Lung (tissue), 11 donors: ENCODE measurements at regions not wholly inside any gene's neighbourhood (a gene's known extent, or its start where the extent isn't known, plus 50 kb on each side); places are given as distances from the start of the nearest gene placed in this dataset.

Source experiments
- ATAC-seq: fragments of 200-7000 bp; cut with Tn5 transposase; one replicate; pipeline ENCODE4 v1.9.1; 2020; ENCODE audit warnings: moderate number of reproducible peaks; ENCODE audit not compliant: insufficient read depth, low FRiP score
- DNase-seq, 3 donors: peaks; one replicate each; pipeline ENCODE4 v3.0.0-alpha.2; 2013 to 2017
- H3K27ac ChIP-seq, 2 donors: one replicate each; pipeline ENCODE4 v1.5.1; 2013; ENCODE audit warnings: mild to moderate bottlenecking in 2 of 2, moderate library complexity in 2 of 2, control low read depth in 1 of 2, inconsistent platforms in 1 of 2, low read depth in 1 of 2, low read length in 1 of 2
- H3K27me3 ChIP-seq, 3 donors: one replicate each; pipeline ENCODE4 v1.5.1; 2013; ENCODE audit warnings: low read length in 2 of 3; ENCODE audit not compliant: control insufficient read depth in 3 of 3, insufficient read depth in 3 of 3
- H3K36me3 ChIP-seq, 4 donors: one replicate each; pipeline ENCODE4 v1.5.1; 2013; ENCODE audit warnings: low read length in 4 of 4, mild to moderate bottlenecking in 1 of 4, moderate library complexity in 1 of 4; ENCODE audit not compliant: control insufficient read depth in 4 of 4, insufficient read depth in 4 of 4
- H3K4me1 ChIP-seq, 5 donors: one replicate each; pipeline ENCODE4 v1.5.1; 2013; ENCODE audit warnings: low read length in 5 of 5, mild to moderate bottlenecking in 2 of 5, moderate library complexity in 1 of 5; ENCODE audit not compliant: control insufficient read depth in 5 of 5, insufficient read depth in 5 of 5
- H3K4me3 ChIP-seq: one replicate; pipeline ENCODE4 v1.5.1; 2013; ENCODE audit warnings: mild to moderate bottlenecking, control low read depth, moderate library complexity
- H3K9ac ChIP-seq, 2 donors: one replicate each; pipeline ENCODE4 v1.5.1; 2013; ENCODE audit warnings: low read length in 2 of 2, control low read depth in 1 of 2; ENCODE audit not compliant: insufficient read depth in 1 of 2
- H3K9me3 ChIP-seq, 4 donors: one replicate each; pipeline ENCODE4 v1.5.1; 2013; ENCODE audit warnings: low read length in 3 of 4, mild to moderate bottlenecking in 1 of 4, moderate library complexity in 1 of 4; ENCODE audit not compliant: control insufficient read depth in 4 of 4, insufficient read depth in 3 of 4
- WGBS, 2 donors: extraction: QIAGEN DNeasy Blood & Tissue Kit; methylation state at CpG; one replicate each; pipeline ENCODE4 v1.1.7; 2013; 5-methylcytosine and 5-hydroxymethylcytosine counted together
- TF ChIP-seq, protein P1 (sequence below): IDR thresholded peaks from 2 replicates; pipeline ENCODE4 v1.5.1; 2012; ENCODE audit warnings: mild to moderate bottlenecking; ENCODE audit errors: control extremely low read depth, extremely low read depth
- donor health status: control.
- donor health status: control.
- donor health status: Bipolar disorder and iron deficiency.
- donor health status: healthy.
- donor health status: DM: yes; HTN: yes; CAD: no.

GRCh38 chr4:177100307-177100706, 209.4 kb upstream of the NEIL3 start:
- no peak for ATAC-seq
- no peaks in the 10 kb centered on the region for H3K9me3 ChIP-seq
- no peak overlapping the region for H3K27ac ChIP-seq
- H3K36me3 ChIP-seq, result no peaks in the 10 kb centered on the region
- no peaks in the 10 kb centered on the region for H3K27me3 ChIP-seq
- H3K4me1 ChIP-seq, result no peaks in the 10 kb centered on the region
- H3K9ac ChIP-seq, result no peak overlapping the region
- DNase-seq, result no peak
- 78 to 93% methylated on average over 3 of the region's 3 CpGs for WGBS, 2 donors
- TF ChIP-seq, protein P1, sequence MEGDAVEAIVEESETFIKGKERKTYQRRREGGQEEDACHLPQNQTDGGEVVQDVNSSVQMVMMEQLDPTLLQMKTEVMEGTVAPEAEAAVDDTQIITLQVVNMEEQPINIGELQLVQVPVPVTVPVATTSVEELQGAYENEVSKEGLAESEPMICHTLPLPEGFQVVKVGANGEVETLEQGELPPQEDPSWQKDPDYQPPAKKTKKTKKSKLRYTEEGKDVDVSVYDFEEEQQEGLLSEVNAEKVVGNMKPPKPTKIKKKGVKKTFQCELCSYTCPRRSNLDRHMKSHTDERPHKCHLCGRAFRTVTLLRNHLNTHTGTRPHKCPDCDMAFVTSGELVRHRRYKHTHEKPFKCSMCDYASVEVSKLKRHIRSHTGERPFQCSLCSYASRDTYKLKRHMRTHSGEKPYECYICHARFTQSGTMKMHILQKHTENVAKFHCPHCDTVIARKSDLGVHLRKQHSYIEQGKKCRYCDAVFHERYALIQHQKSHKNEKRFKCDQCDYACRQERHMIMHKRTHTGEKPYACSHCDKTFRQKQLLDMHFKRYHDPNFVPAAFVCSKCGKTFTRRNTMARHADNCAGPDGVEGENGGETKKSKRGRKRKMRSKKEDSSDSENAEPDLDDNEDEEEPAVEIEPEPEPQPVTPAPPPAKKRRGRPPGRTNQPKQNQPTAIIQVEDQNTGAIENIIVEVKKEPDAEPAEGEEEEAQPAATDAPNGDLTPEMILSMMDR, result no peak
- no peak overlapping the region for H3K4me3 ChIP-seq

- TF ChIP-seq, protein P1, result no peak
- no peaks in the 10 kb centered on the region for H3K27me3 ChIP-seq
- ATAC-seq (no peak), DNase-seq (no peak)
- no peaks in the 10 kb centered on the region for H3K9me3 ChIP-seq
- no peak overlapping the region for H3K9ac ChIP-seq
- no peaks in the 10 kb centered on the region for H3K36me3 ChIP-seq
- no peaks in the 10 kb centered on the region for H3K4me1 ChIP-seq
- H3K27ac ChIP-seq, result no peak overlapping the region
- H3K4me3 ChIP-seq, result no peak overlapping the region
Measured at GRCh38 chr4:177103619-177104018, 206.1 kb upstream of the NEIL3 start.

DNA sequence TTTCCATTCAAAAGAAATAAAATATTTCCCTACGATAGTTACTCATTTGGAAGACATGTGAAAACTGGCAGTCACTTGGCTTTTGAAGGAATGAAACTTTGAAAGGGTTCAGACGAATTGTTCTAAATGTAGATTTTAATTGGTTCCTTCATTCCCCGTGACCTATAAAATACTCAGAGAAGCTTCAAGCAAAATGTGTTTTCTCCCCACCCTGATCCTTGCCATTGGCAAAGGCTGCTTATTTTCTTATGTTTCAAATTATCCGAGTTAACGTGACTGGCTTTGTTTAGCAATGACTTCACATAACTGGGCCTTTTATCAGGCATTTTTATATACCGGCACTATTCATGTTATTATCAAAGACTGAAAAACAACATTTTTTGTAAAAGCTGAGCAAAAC, 204.1 kb upstream of the NEIL3 start:
- 67 to 92% methylated on average over 6 of the region's 6 CpGs for WGBS, 2 donors
- Histone ChIP-seq H3K4me1 (no peaks in the 10 kb centered on the region), H3K4me3 (no peak overlapping the region), H3K9me3 (no peaks in the 10 kb centered on the region), H3K27me3 (no peaks in the 10 kb centered on the region), H3K9ac (no peak overlapping the region), H3K27ac (no peak overlapping the region), H3K36me3 (no peaks in the 10 kb centered on the region)
- DNase-seq (no peak), ATAC-seq (no peak)
- TF ChIP-seq, protein P1, result no peak

DNA sequence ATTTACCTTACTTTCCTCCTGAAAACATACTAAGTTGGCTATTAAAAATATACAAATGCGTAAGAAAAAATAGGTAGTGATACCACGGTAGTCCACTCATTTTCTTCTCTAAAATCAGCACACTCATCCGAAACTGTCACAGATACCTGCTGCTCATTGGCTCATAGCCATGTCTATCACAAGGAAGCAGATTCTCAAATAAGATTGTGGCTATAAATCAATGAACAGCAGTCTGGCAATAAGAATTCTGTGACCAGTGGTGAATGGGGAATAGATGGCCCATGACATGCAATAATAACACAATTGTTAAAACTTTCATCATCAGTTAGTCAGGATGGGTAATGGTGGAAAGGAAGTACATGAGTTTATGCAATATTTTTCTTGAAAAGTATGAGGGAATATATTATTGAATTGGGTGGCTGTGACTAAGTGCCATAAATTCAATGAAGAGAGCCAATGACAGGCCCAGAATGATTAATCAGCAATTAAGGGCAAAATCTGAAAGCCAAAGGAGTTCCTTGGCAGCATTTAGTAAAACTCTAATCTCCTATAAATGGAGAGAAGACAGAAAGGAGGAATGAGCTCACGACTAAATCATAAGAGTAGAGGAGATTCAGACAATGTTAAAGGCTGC, 202.3 kb upstream of the NEIL3 start:
- Histone ChIP-seq H3K9me3 (peaks cover 0 to 3% (median 1%) of the 10 kb centered on the region in 4 donors), H3K4me3 (no peak overlapping the region), H3K27ac (no peak overlapping the region), H3K27me3 (no peaks in the 10 kb centered on the region), H3K9ac (no peak overlapping the region), H3K4me1 (no peaks in the 10 kb centered on the region), H3K36me3 (no peaks in the 10 kb centered on the region)
- TF ChIP-seq, protein P1, result no peak
- DNase-seq (no peak), ATAC-seq (no peak)
- 77 to 82% methylated on average over 4 of the region's 4 CpGs for WGBS, 2 donors
